VCaP (cell line): ENCODE measurements at regions not wholly inside any gene's neighbourhood (a gene's known extent, or its start where the extent isn't known, plus 50 kb on each side); places are given as distances from the start of the nearest gene placed in this dataset.

Experiments
- H3K27ac ChIP-seq: fragments of 450-650 bp; 2 replicates; pipeline ENCODE4 v1.5.1; 2017
- CTCF ChIP-seq: fragments of 450-650 bp; conservative IDR thresholded peaks from 2 replicates; pipeline ENCODE4 v1.5.1; 2017; ENCODE audit warnings: mild to moderate bottlenecking, moderate library complexity

GRCh38 chr5:145588558-145588957, 246.6 kb downstream of the PRELID2 start:
- H3K27ac ChIP-seq: no peak overlapping the region
- TF ChIP-seq CTCF: no peak

GRCh38 chr5:145588113-145588512, 247.0 kb downstream of the PRELID2 start:
- TF ChIP-seq CTCF: no peak
- no peak overlapping the region for H3K27ac ChIP-seq

GRCh38 chr5:145587710-145588109, 247.4 kb downstream of the PRELID2 start:
- no peak for TF ChIP-seq CTCF
- H3K27ac ChIP-seq: no peak overlapping the region

- no peak overlapping the region for H3K27ac ChIP-seq
- no peak for TF ChIP-seq CTCF
Measured at GRCh38 chr5:145587308-145587672, 247.9 kb downstream of the PRELID2 start.

GRCh38 chr5:145586661-145587307, 248.4 kb downstream of the PRELID2 start:
- no peak for TF ChIP-seq CTCF
- no peak overlapping the region for H3K27ac ChIP-seq

GRCh38 chr5:145585443-145586148, 249.5 kb downstream of the PRELID2 start:
- no peak for TF ChIP-seq CTCF
- H3K27ac ChIP-seq: no peak overlapping the region

GRCh38 chr5:145579301-145579700, 255.8 kb downstream of the PRELID2 start:
- no peak for TF ChIP-seq CTCF

More at GRCh38 chr5:145579301-145579700, 255.8 kb downstream of the PRELID2 start:
- H3K27ac ChIP-seq: no peak overlapping the region
